Lower lobe of right lung (tissue), 2 donors: ENCODE measurements at regions not wholly inside any gene's neighbourhood (a gene's known extent, or its start where the extent isn't known, plus 50 kb on each side); places are given as distances from the start of the nearest gene placed in this dataset.

Experiments used
- ATAC-seq, 2 donors: fragments of 200-7000 bp; cut with Tn5 transposase; one replicate each; pipeline ENCODE4 v1.9.1; 2020 to 2022; ENCODE audit warnings: mild to moderate bottlenecking in 2 of 2, moderate library complexity in 2 of 2
- DNase-seq: peaks from one replicate; pipeline ENCODE4 v3.0.0-alpha.2; 2020
- H3K27ac ChIP-seq: fragments of 200-600 bp; one replicate; pipeline ENCODE4 v1.8.0; 2022
- H3K27me3 ChIP-seq: fragments of 200-600 bp; one replicate; pipeline ENCODE4 v1.8.0; 2022; ENCODE audit warnings: low read depth
- H3K36me3 ChIP-seq: fragments of 200-600 bp; one replicate; pipeline ENCODE4 v1.8.0; 2022; ENCODE audit warnings: mild to moderate bottlenecking
- H3K4me1 ChIP-seq: fragments of 200-600 bp; one replicate; pipeline ENCODE4 v1.8.0; 2022
- H3K4me3 ChIP-seq: fragments of 200-600 bp; one replicate; pipeline ENCODE4 v1.8.0; 2022; ENCODE audit warnings: mild to moderate bottlenecking
- H3K9me3 ChIP-seq: fragments of 200-600 bp; one replicate; pipeline ENCODE4 v1.8.0; 2022
- CTCF ChIP-seq: fragments of 200-600 bp; IDR thresholded peaks from one replicate; pipeline ENCODE4 v1.8.0; 2022; ENCODE audit warnings: antibody characterized with exemption, mild to moderate bottlenecking
- intact Hi-C: fragments of 100-400 bp; cut with DNase I; formaldehyde crosslinking; loops from one replicate; pipeline ENCODE4 v1.11.0; 2022
- donor health status: DM: no; HTN: yes; CAD: no; lungs with severe emphysema.

GRCh38 chr12:93201990-93202389 lies 175.7 kb upstream of the NUDT4 start:
- no peaks in the 10 kb centered on the region for H3K36me3 ChIP-seq
- no peak for TF ChIP-seq CTCF
- DNase-seq, result no peak
- no peak overlapping the region for H3K27ac ChIP-seq
- no peak overlapping the region for H3K4me3 ChIP-seq
- no peaks in the 10 kb centered on the region for H3K27me3 ChIP-seq
- H3K9me3 ChIP-seq, result no peaks in the 10 kb centered on the region
- ATAC-seq, result no peak
- no peaks in the 10 kb centered on the region for H3K4me1 ChIP-seq
- intact Hi-C loops, result no loop called here

DNA sequence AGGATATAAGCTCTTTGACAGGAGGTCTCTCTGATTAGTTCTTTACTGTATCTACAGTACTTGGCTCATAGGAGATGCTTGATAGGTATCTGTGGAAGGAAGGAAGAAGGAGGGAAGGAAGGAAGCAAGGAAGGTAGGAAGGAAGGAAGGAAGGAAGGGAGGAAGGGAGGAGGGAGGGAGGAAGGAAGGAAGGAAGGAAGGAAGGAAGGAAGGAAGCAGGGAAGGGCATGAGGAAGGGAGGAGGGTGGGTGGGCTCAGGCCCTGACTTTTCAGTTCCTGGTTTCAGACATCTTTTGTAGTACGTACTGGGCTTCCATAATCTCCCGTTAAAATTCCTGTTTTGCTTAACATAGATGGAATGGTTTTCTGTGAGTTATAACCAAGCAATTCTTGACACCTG lies 175.0 kb upstream of the NUDT4 start:
- TF ChIP-seq CTCF, result no peak
- Histone ChIP-seq H3K27ac (no peak overlapping the region), H3K9me3 (no peaks in the 10 kb centered on the region), H3K36me3 (no peaks in the 10 kb centered on the region), H3K4me1 (no peaks in the 10 kb centered on the region), H3K4me3 (no peak overlapping the region), H3K27me3 (no peaks in the 10 kb centered on the region)
- DNase-seq (no peak), ATAC-seq (no peak)
- intact Hi-C loops, result no loop called here

DNA sequence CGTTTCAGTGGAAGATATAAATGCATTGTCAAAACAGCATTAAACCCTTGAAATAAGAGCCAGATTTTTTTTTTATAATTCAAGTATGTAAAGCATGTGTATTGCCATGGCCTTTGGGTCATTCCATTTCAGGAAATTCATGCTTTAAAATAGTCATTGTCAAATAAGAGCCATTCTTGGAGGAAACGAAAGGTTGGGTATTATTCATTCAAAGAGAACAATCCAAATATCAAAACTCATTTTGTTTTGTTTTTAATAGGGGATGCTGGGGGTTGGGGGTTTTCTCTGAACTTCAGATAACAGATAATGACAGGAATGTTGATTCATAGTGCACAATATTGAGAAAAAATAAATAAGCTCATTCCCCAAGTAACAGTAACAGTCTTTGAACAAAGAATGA lies 174.4 kb upstream of the NUDT4 start:
- no peak for ATAC-seq
- no peaks in the 10 kb centered on the region for H3K36me3 ChIP-seq
- H3K27me3 ChIP-seq, result no peaks in the 10 kb centered on the region
- no peak for TF ChIP-seq CTCF
- no peak overlapping the region for H3K27ac ChIP-seq
- no peak for DNase-seq
- H3K4me3 ChIP-seq, result no peak overlapping the region
- no peaks in the 10 kb centered on the region for H3K9me3 ChIP-seq
- H3K4me1 ChIP-seq, result no peaks in the 10 kb centered on the region
- intact Hi-C loops, result no loop called here

- ATAC-seq, result no peak
- intact Hi-C loops, result no loop called here
- no peaks in the 10 kb centered on the region for H3K4me1 ChIP-seq
- no peaks in the 10 kb centered on the region for H3K27me3 ChIP-seq
- no peak for DNase-seq
- no peak for TF ChIP-seq CTCF
- no peaks in the 10 kb centered on the region for H3K36me3 ChIP-seq
- H3K27ac ChIP-seq, result no peak overlapping the region
- H3K9me3 ChIP-seq, result no peaks in the 10 kb centered on the region
- no peak overlapping the region for H3K4me3 ChIP-seq
These were observed 172.8 kb upstream of the NUDT4 start for GRCh38 chr12:93204896-93205295.

GRCh38 chr12:93205361-93205760 lies 172.4 kb upstream of the NUDT4 start:
- no peak for DNase-seq

More at GRCh38 chr12:93205361-93205760, 172.4 kb upstream of the NUDT4 start:
- intact Hi-C loops, result no loop called here
- ATAC-seq, result no peak
- H3K4me1 ChIP-seq, result no peaks in the 10 kb centered on the region
- H3K4me3 ChIP-seq, result no peak overlapping the region
- no peaks in the 10 kb centered on the region for H3K9me3 ChIP-seq
- H3K27me3 ChIP-seq, result no peaks in the 10 kb centered on the region
- H3K27ac ChIP-seq, result no peak overlapping the region
- no peaks in the 10 kb centered on the region for H3K36me3 ChIP-seq
- no peak for TF ChIP-seq CTCF
